ENCODE measurements at regions not wholly inside any gene's neighbourhood (a gene's known extent, or its start where the extent isn't known, plus 50 kb on each side); places are given as distances from the start of the nearest gene placed in this dataset.
"Not testable (repeated sequence)": the region's sequence is repeated elsewhere in the genome, so short reads cannot be mapped to it uniquely, and the experiment has no call there.

GRCh38 chr17:20848869-20849443 lies 193.9 kb downstream of the USP22 start:
- DNase-seq = not testable (repeated sequence)

GRCh38 chr17:20851591-20852238 lies 191.1 kb downstream of the USP22 start:
- not testable (repeated sequence) for DNase-seq

GRCh38 chr17:20852239-20852989 lies 190.4 kb downstream of the USP22 start:
- DNase-seq = peak; percentile 28

GRCh38 chr17:20852990-20853370 lies 189.8 kb downstream of the USP22 start:
- no peak for DNase-seq

- not testable (repeated sequence) for DNase-seq
These were observed 186.8 kb downstream of the USP22 start for GRCh38 chr17:20855910-20856470.

- not testable (repeated sequence) for DNase-seq
These were observed 176.2 kb downstream of the USP22 start for GRCh38 chr17:20866444-20867209.

- not testable (repeated sequence) for DNase-seq
These were observed 175.3 kb downstream of the USP22 start for GRCh38 chr17:20867436-20867937.

GRCh38 chr17:20867938-20868661 lies 174.7 kb downstream of the USP22 start:
- not testable (repeated sequence) for DNase-seq

GRCh38 chr17:20868662-20869007 lies 174.2 kb downstream of the USP22 start:
- DNase-seq = not testable (repeated sequence)

GRCh38 chr17:20873173-20873572 lies 169.6 kb downstream of the USP22 start:
- not testable (repeated sequence) for DNase-seq

GRCh38 chr17:20873688-20874328 lies 169.0 kb downstream of the USP22 start:
- not testable (repeated sequence) for DNase-seq

GRCh38 chr17:20877384-20877783 lies 165.4 kb downstream of the USP22 start:
- DNase-seq = not testable (repeated sequence)

GRCh38 chr17:20890338-20890737 lies 152.5 kb downstream of the USP22 start:
- DNase-seq = no peak

GRCh38 chr17:20895426-20895825 lies 147.4 kb downstream of the USP22 start:
- DNase-seq = not testable (repeated sequence)

GRCh38 chr17:20896153-20896649 lies 146.6 kb downstream of the USP22 start:
- peak; percentile 59 for DNase-seq

- DNase-seq = not testable (repeated sequence)
These were observed 144.1 kb downstream of the USP22 start for GRCh38 chr17:20898726-20899125.

GRCh38 chr17:20902496-20902895 lies 140.3 kb downstream of the USP22 start:
- DNase-seq = not testable (repeated sequence)

GRCh38 chr17:20903549-20903948 lies 139.3 kb downstream of the USP22 start:
- DNase-seq = not testable (repeated sequence)

GRCh38 chr17:20908313-20909267 lies 134.2 kb downstream of the USP22 start:
- DNase-seq = peak; percentile 83

- DNase-seq = no peak
These were observed 128.2 kb downstream of the USP22 start for GRCh38 chr17:20914658-20915057.
